ENCODE measurements at regions not wholly inside any gene's neighbourhood (a gene's known extent, or its start where the extent isn't known, plus 50 kb on each side); places are given as distances from the start of the nearest gene placed in this dataset.

GRCh38 chr18:45328296-45328695 is 287.0 kb upstream of the SLC14A2 start:
- Histone ChIP-seq H3K9ac (ENCODE audit: low read length) (no peak overlapping the region), H3K27ac (ENCODE audit: low read depth, low read length) (no peak overlapping the region), H3K4me2 (ENCODE audit: low read length) (no peak overlapping the region), H3K36me3 (ENCODE audit: control insufficient read depth in 1 of 2, insufficient read depth in 2 of 2, low read length in 2 of 2) (no peaks in the 10 kb centered on the region), H4K20me1 (ENCODE audit: insufficient read depth) (no peaks in the 10 kb centered on the region), H3K4me3 (replicated peaks in 1 of 2; ENCODE audit: low read depth in 1 of 2, low read length in 2 of 2) (no peak overlapping the region), H3K4me1 (ENCODE audit: control insufficient read depth in 1 of 2, insufficient read depth in 2 of 2, low read length in 2 of 2) (no peaks in the 10 kb centered on the region), H3K79me2 (ENCODE audit: insufficient read depth, low read length) (no peaks in the 10 kb centered on the region), H3K27me3 (ENCODE audit: insufficient read depth, low read length) (no peaks in the 10 kb centered on the region), H3K9me2 (ENCODE audit: insufficient read depth) (no peaks in the 10 kb centered on the region), H3K9me3 (ENCODE audit: control insufficient read depth in 1 of 2, insufficient read depth in 1 of 2, low read depth in 1 of 2, low read length in 2 of 2) (no peaks in the 10 kb centered on the region), H2AFZ (ENCODE audit: low read depth, low read length, poor library complexity, severe bottlenecking) (no peak overlapping the region)
- no TSS peak for BruUV-seq (replicated peaks)
- POLR2A ChIA-PET, result no interaction called here
- no peak for ATAC-seq
- CTCF ChIA-PET, result no interaction called here
- RAD21 ChIA-PET (ENCODE audit: low non-redundant PET in 1 of 2, low total read pairs in 2 of 2, uncharacterized antibody in 2 of 2, unreplicated experiment in 2 of 2), result no interaction called here
- DNase-seq (ENCODE audit: low read depth, low spot score), result no peak
- TF ChIP-seq CEBPB (IDR thresholded peaks at IDR 0.05; ENCODE audit: low read depth), result no peak
- TF ChIP-seq POLR2A (IDR thresholded peaks at IDR 0.05; ENCODE audit: borderline replicate concordance, extremely low read depth, insufficient read depth, insufficient read length), result no peak
- no peak for TF ChIP-seq ZBTB33 (IDR thresholded peaks at IDR 0.05; ENCODE audit: extremely low read depth, insufficient replicate concordance, low read length)
- TF ChIP-seq EZH2phosphoT487 (IDR thresholded peaks at IDR 0.05; ENCODE audit: borderline replicate concordance), result no peak
- intact Hi-C loops (cut with micrococcal nuclease), result no loop called here

GRCh38 chr18:45328811-45329210 is 286.5 kb upstream of the SLC14A2 start:
- intact Hi-C loops (cut with micrococcal nuclease), result no loop called here
- ChIA-PET CTCF (no interaction called here), POLR2A (no interaction called here), RAD21 (ENCODE audit: low non-redundant PET in 1 of 2, low total read pairs in 2 of 2, uncharacterized antibody in 2 of 2, unreplicated experiment in 2 of 2) (no interaction called here)
- no peak for ATAC-seq
- Histone ChIP-seq H3K9ac (ENCODE audit: low read length) (no peak overlapping the region), H3K79me2 (ENCODE audit: insufficient read depth, low read length) (no peaks in the 10 kb centered on the region), H3K27ac (ENCODE audit: low read depth, low read length) (no peak overlapping the region), H3K27me3 (ENCODE audit: insufficient read depth, low read length) (no peaks in the 10 kb centered on the region), H3K36me3 (ENCODE audit: control insufficient read depth in 1 of 2, insufficient read depth in 2 of 2, low read length in 2 of 2) (no peaks in the 10 kb centered on the region), H2AFZ (ENCODE audit: low read depth, low read length, poor library complexity, severe bottlenecking) (no peak overlapping the region), H3K9me2 (ENCODE audit: insufficient read depth) (no peaks in the 10 kb centered on the region), H3K4me1 (ENCODE audit: control insufficient read depth in 1 of 2, insufficient read depth in 2 of 2, low read length in 2 of 2) (no peaks in the 10 kb centered on the region), H4K20me1 (ENCODE audit: insufficient read depth) (no peaks in the 10 kb centered on the region), H3K4me3 (replicated peaks in 1 of 2; ENCODE audit: low read depth in 1 of 2, low read length in 2 of 2) (no peak overlapping the region), H3K9me3 (ENCODE audit: control insufficient read depth in 1 of 2, insufficient read depth in 1 of 2, low read depth in 1 of 2, low read length in 2 of 2) (no peaks in the 10 kb centered on the region), H3K4me2 (ENCODE audit: low read length) (no peak overlapping the region)
- DNase-seq (ENCODE audit: low read depth, low spot score), result no peak
- BruUV-seq (replicated peaks), result no TSS peak
- TF ChIP-seq FOSL1 (IDR thresholded peaks at IDR 0.05; ENCODE audit: low read depth) (no peak), POLR2A (IDR thresholded peaks at IDR 0.05; ENCODE audit: borderline replicate concordance, extremely low read depth, insufficient read depth, insufficient read length) (no peak), SRF (IDR thresholded peaks at IDR 0.05; ENCODE audit: low read depth) (no peak), RAD21 (IDR thresholded peaks at IDR 0.05; ENCODE audit: low read depth) (no peak), EZH2 (IDR thresholded peaks at IDR 0.05) (no peak), YY1 (IDR thresholded peaks at IDR 0.05; ENCODE audit: extremely low read depth, insufficient replicate concordance, low read depth, low read length) (no peak), CEBPB (IDR thresholded peaks at IDR 0.05; ENCODE audit: low read depth) (no peak), CBX3 (IDR thresholded peaks at IDR 0.05; ENCODE audit: low read depth) (no peak), ZNF274 (IDR thresholded peaks at IDR 0.05; ENCODE audit: low read depth, low read length) (no peak), EZH2phosphoT487 (IDR thresholded peaks at IDR 0.05; ENCODE audit: borderline replicate concordance) (no peak), EGR1 (IDR thresholded peaks at IDR 0.05; ENCODE audit: low read depth) (no peak), MAX (IDR thresholded peaks at IDR 0.05) (no peak), ATF3 (IDR thresholded peaks at IDR 0.05) (no peak), SIN3A (IDR thresholded peaks at IDR 0.05; ENCODE audit: low read depth) (no peak), POLR2AphosphoS5 (IDR thresholded peaks at IDR 0.05; ENCODE audit: low read depth, low read length) (no peak), ZFX (IDR thresholded peaks at IDR 0.05) (no peak), CTCF (IDR thresholded peaks at IDR 0.05 in 2 of 3, conservative IDR thresholded peaks at IDR 0.05 in 1 of 3; ENCODE audit: borderline replicate concordance in 1 of 3, insufficient read depth in 1 of 3, low read depth in 2 of 3, low read length in 2 of 3) (no peak)
